Sigmoid colon (tissue), 4 donors: ENCODE measurements at regions not wholly inside any gene's neighbourhood (a gene's known extent, or its start where the extent isn't known, plus 50 kb on each side); places are given as distances from the start of the nearest gene placed in this dataset.

Source experiments
- EP300 ChIP-seq, 4 donors: sonication (generic); formaldehyde crosslinking; IDR thresholded peaks; one replicate each; pipeline ENCODE4 v1.6.1; 2017; ENCODE audit warnings: antibody characterized with exemption in 4 of 4
- POLR2A ChIP-seq, 2 donors: fragments of 450-650 bp; IDR thresholded peaks; one replicate each; pipeline ENCODE4 v1.6.1; 2016; ENCODE audit warnings: antibody characterized with exemption in 2 of 2, mild to moderate bottlenecking in 2 of 2, moderate library complexity in 2 of 2
- POLR2AphosphoS5 ChIP-seq, 4 donors: sonication (generic); formaldehyde crosslinking; IDR thresholded peaks; one replicate each; pipeline ENCODE4 v1.6.1; 2017; ENCODE audit warnings: antibody characterized with exemption in 4 of 4
- TF ChIP-seq, protein P1 (sequence below), 4 experiments: fragments of 450-650 bp in 3 of 4; fragments of 200-600 bp in 1 of 4; IDR thresholded peaks; one replicate each; pipeline ENCODE4 v1.5.1; 2016 to 2019; ENCODE audit warnings: antibody characterized with exemption in 4 of 4, mild to moderate bottlenecking in 3 of 4, moderate library complexity in 2 of 4

DNA sequence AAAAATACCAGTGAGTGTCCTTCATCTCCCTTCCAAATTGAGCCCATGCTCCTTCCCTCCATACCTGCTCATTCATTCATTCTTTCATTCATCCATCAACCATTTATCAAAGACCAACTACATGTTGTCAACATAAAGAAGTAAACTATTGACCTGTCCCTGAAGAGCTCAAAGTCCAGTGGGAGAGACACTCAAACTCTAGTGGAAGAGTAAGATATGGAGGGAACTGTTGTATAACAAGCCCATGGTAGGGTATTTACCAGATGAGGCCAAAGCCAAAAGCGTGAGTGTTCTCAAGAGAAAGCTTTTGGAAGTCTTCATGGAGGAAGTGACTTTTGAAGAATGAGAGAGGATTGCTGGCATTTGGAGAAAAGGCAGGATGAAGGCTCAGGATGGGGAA is 163.4 kb upstream of the SPACA1 start:
- TF ChIP-seq POLR2A (IDR thresholded peaks at IDR 0.05) (no peak), POLR2AphosphoS5 (IDR thresholded peaks at IDR 0.05) (no peak), EP300 (IDR thresholded peaks at IDR 0.05) (no peak)
- TF ChIP-seq, protein P1, sequence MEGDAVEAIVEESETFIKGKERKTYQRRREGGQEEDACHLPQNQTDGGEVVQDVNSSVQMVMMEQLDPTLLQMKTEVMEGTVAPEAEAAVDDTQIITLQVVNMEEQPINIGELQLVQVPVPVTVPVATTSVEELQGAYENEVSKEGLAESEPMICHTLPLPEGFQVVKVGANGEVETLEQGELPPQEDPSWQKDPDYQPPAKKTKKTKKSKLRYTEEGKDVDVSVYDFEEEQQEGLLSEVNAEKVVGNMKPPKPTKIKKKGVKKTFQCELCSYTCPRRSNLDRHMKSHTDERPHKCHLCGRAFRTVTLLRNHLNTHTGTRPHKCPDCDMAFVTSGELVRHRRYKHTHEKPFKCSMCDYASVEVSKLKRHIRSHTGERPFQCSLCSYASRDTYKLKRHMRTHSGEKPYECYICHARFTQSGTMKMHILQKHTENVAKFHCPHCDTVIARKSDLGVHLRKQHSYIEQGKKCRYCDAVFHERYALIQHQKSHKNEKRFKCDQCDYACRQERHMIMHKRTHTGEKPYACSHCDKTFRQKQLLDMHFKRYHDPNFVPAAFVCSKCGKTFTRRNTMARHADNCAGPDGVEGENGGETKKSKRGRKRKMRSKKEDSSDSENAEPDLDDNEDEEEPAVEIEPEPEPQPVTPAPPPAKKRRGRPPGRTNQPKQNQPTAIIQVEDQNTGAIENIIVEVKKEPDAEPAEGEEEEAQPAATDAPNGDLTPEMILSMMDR (IDR thresholded peaks at IDR 0.05) = no peak
